Neural progenitor cell (in vitro differentiated cells): ENCODE measurements at regions not wholly inside any gene's neighbourhood (a gene's known extent, or its start where the extent isn't known, plus 50 kb on each side); places are given as distances from the start of the nearest gene placed in this dataset.

ENCODE experiments used
- DNase-seq: peaks from one replicate; pipeline ENCODE4 v3.0.0-alpha.2; 2016; ENCODE audit warnings: low spot score
- H2AFZ ChIP-seq: fragments of 200-600 bp; sonication (generic); replicated peaks from 2 replicates; pipeline ENCODE4 v1.6.1; 2016; ENCODE audit warnings: antibody characterized with exemption
- H3F3A ChIP-seq: fragments of 200-600 bp; sonication (generic); 2 replicates; pipeline ENCODE4 v1.6.1; 2016; ENCODE audit warnings: antibody characterized with exemption, low read depth
- H3K27ac ChIP-seq: fragments of 200-600 bp; sonication (generic); 2 replicates; pipeline ENCODE4 v1.5.1; 2016; ENCODE audit warnings: mild to moderate bottlenecking
- H3K27me3 ChIP-seq: fragments of 200-600 bp; sonication (generic); 2 replicates; pipeline ENCODE4 v1.6.1; 2016; ENCODE audit warnings: mild to moderate bottlenecking, moderate library complexity
- H3K36me3 ChIP-seq: fragments of 200-600 bp; sonication (generic); 2 replicates; pipeline ENCODE4 v1.5.1; 2016
- H3K4me1 ChIP-seq: fragments of 200-600 bp; sonication (generic); 2 replicates; pipeline ENCODE4 v1.6.1; 2016; ENCODE audit warnings: mixed run types
- H3K4me2 ChIP-seq: fragments of 200-600 bp; sonication (generic); 2 replicates; pipeline ENCODE4 v1.6.1; 2016
- H3K4me3 ChIP-seq: fragments of 200-600 bp; sonication (generic); 2 replicates; pipeline ENCODE4 v1.5.1; 2016
- H3K79me2 ChIP-seq: fragments of 200-600 bp; sonication (generic); 2 replicates; pipeline ENCODE4 v1.6.1; 2016; ENCODE audit warnings: low read depth
- H3K9ac ChIP-seq: fragments of 200-600 bp; sonication (generic); 2 replicates; pipeline ENCODE4 v1.6.1; 2016
- H3K9me3 ChIP-seq: fragments of 200-600 bp; sonication (generic); 2 replicates; pipeline ENCODE4 v1.5.1; 2016; ENCODE audit warnings: low read depth
- H4K20me1 ChIP-seq: fragments of 200-600 bp; sonication (generic); 2 replicates; pipeline ENCODE4 v1.6.1; 2016; ENCODE audit warnings: low read depth
- H3K27ac Mint-ChIP-seq: 3 replicates; pipeline ENCODE4 v1.8.0; 2021; ENCODE audit warnings: mixed read lengths
- H3K27me3 Mint-ChIP-seq: 2 replicates; pipeline ENCODE4 v1.8.0; 2022; ENCODE audit warnings: low read depth, mild to moderate bottlenecking, inconsistent platforms, moderate library complexity, mixed read lengths; ENCODE audit not compliant: insufficient read depth
- H3K36me3 Mint-ChIP-seq: 3 replicates; pipeline ENCODE4 v1.8.0; 2021; ENCODE audit warnings: mixed read lengths
- H3K4me1 Mint-ChIP-seq: 3 replicates; pipeline ENCODE4 v1.8.0; 2021; ENCODE audit warnings: mixed read lengths
- H3K4me3 Mint-ChIP-seq: 3 replicates; pipeline ENCODE4 v1.8.0; 2021; ENCODE audit warnings: mild to moderate bottlenecking, moderate library complexity, mixed read lengths
- H3K9me3 Mint-ChIP-seq: 3 replicates; pipeline ENCODE4 v1.8.0; 2020; ENCODE audit warnings: mixed read lengths
- CTCF ChIP-seq: fragments of 200-600 bp; sonication (generic); IDR thresholded peaks from 2 replicates; pipeline ENCODE4 v1.5.1; 2017; ENCODE audit warnings: antibody characterized with exemption, mild to moderate bottlenecking
- EZH2 ChIP-seq: fragments of 200-600 bp; sonication (generic); IDR thresholded peaks from 2 replicates; pipeline ENCODE4 v1.6.1; 2017; ENCODE audit warnings: antibody characterized with exemption, mild to moderate bottlenecking, moderate library complexity
- EZH2phosphoT487 ChIP-seq: fragments of 200-600 bp; sonication (generic); IDR thresholded peaks from 2 replicates; pipeline ENCODE4 v1.6.1; 2017; ENCODE audit warnings: antibody characterized with exemption

GRCh38 chr4:177103619-177104018 is 206.1 kb upstream of the NEIL3 start:
- Histone ChIP-seq H3K9ac (no peak overlapping the region), H4K20me1 (no peaks in the 10 kb centered on the region), H3K79me2 (no peaks in the 10 kb centered on the region), H3K27ac (no peak overlapping the region), H3K4me2 (no peak overlapping the region), H3K36me3 (no peaks in the 10 kb centered on the region), H3K27me3 (no peaks in the 10 kb centered on the region), H3F3A (no peaks in the 10 kb centered on the region), H3K4me3 (no peak overlapping the region), H2AFZ (no peak overlapping the region), H3K9me3 (no peaks in the 10 kb centered on the region), H3K4me1 (no peaks in the 10 kb centered on the region)
- Mint-ChIP-seq H3K27ac (no peak overlapping the region), H3K4me3 (no peak overlapping the region), H3K4me1 (no peaks in the 10 kb centered on the region), H3K9me3 (no peaks in the 10 kb centered on the region), H3K36me3 (no peaks in the 10 kb centered on the region), H3K27me3 (no peaks in the 10 kb centered on the region)
- no peak for TF ChIP-seq EZH2phosphoT487
- TF ChIP-seq CTCF = no peak
- no peak for TF ChIP-seq EZH2
- no peak for DNase-seq

GRCh38 chr4:177105536-177105935 is 204.1 kb upstream of the NEIL3 start:
- no peaks in the 10 kb centered on the region for H3K4me1 Mint-ChIP-seq
- H3K27ac Mint-ChIP-seq = no peak overlapping the region
- H2AFZ ChIP-seq = no peak overlapping the region
- no peak overlapping the region for H3K27ac ChIP-seq
- H3K4me1 ChIP-seq = no peaks in the 10 kb centered on the region
- H3K27me3 Mint-ChIP-seq = no peaks in the 10 kb centered on the region
- H3K4me2 ChIP-seq = no peak overlapping the region
- no peaks in the 10 kb centered on the region for H3F3A ChIP-seq
- H3K4me3 ChIP-seq = no peak overlapping the region
- DNase-seq = no peak
- no peaks in the 10 kb centered on the region for H3K9me3 Mint-ChIP-seq
- H3K79me2 ChIP-seq = no peaks in the 10 kb centered on the region
- H3K36me3 Mint-ChIP-seq = no peaks in the 10 kb centered on the region
- TF ChIP-seq EZH2 = no peak
- TF ChIP-seq EZH2phosphoT487 = no peak
- TF ChIP-seq CTCF = no peak
- no peak overlapping the region for H3K9ac ChIP-seq
- no peaks in the 10 kb centered on the region for H3K9me3 ChIP-seq
- no peaks in the 10 kb centered on the region for H3K27me3 ChIP-seq
- H4K20me1 ChIP-seq = no peaks in the 10 kb centered on the region
- H3K36me3 ChIP-seq = no peaks in the 10 kb centered on the region
- H3K4me3 Mint-ChIP-seq = no peak overlapping the region

- H3K36me3 ChIP-seq = no peaks in the 10 kb centered on the region
- no peaks in the 10 kb centered on the region for H4K20me1 ChIP-seq
- Mint-ChIP-seq H3K4me3 (no peak overlapping the region), H3K27me3 (no peaks in the 10 kb centered on the region), H3K27ac (no peak overlapping the region), H3K4me1 (no peaks in the 10 kb centered on the region), H3K9me3 (peaks cover under 1% of the 10 kb centered on the region), H3K36me3 (no peaks in the 10 kb centered on the region)
- H3K9ac ChIP-seq = no peak overlapping the region
- H3K4me1 ChIP-seq = no peaks in the 10 kb centered on the region
- H3K4me2 ChIP-seq = no peak overlapping the region
- H3K4me3 ChIP-seq = no peak overlapping the region
- H3F3A ChIP-seq = no peaks in the 10 kb centered on the region
- no peaks in the 10 kb centered on the region for H3K9me3 ChIP-seq
- H2AFZ ChIP-seq = no peak overlapping the region
- no peak overlapping the region for H3K27ac ChIP-seq
- no peaks in the 10 kb centered on the region for H3K27me3 ChIP-seq
- H3K79me2 ChIP-seq = no peaks in the 10 kb centered on the region
- no peak for DNase-seq
- TF ChIP-seq EZH2phosphoT487 (no peak), CTCF (no peak), EZH2 (no peak)
These were observed 202.3 kb upstream of the NEIL3 start for GRCh38 chr4:177107288-177107921.
